Mammary epithelial cell (primary cell): ENCODE measurements at regions not wholly inside any gene's neighbourhood (a gene's known extent, or its start where the extent isn't known, plus 50 kb on each side); places are given as distances from the start of the nearest gene placed in this dataset.

ENCODE experiments used
- EZH2 ChIP-seq: IDR thresholded peaks from 2 replicates; pipeline ENCODE4 v1.6.1; 2012; ENCODE audit warnings: low read length, inconsistent platforms, borderline replicate concordance
- TF ChIP-seq, protein P1 (sequence below), 2 donors: IDR thresholded peaks in 1 of 2; conservative IDR thresholded peaks in 1 of 2; 2 replicates each; pipeline ENCODE4 v1.5.1; 2011 to 2012; ENCODE audit warnings: inconsistent platforms in 2 of 2, low read length in 2 of 2, mild to moderate bottlenecking in 2 of 2, control low read depth in 1 of 2, low read depth in 1 of 2; ENCODE audit not compliant: insufficient read depth in 1 of 2; ENCODE audit errors: extremely low read depth in 1 of 2

DNA sequence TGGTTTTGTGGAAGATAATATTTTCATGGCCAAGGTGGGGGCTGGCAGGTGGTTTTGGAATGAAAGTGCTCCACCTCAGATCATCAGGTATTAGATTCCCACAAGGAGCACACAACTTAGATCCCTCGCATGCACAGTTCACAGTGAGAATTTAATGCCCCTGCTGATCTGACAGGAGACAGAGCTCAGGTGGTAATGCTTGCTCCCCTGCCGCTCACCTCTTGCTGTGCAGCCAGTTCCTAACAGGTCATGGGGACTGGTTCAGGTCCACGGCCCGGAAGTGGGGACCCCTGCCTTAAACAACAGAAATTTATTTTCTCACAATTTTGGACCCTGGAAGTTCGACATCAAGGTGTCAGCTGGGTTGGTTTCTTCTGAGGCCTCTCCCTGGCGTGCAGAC is 668.7 kb upstream of the ZNF608 start:
- TF ChIP-seq, protein P1, sequence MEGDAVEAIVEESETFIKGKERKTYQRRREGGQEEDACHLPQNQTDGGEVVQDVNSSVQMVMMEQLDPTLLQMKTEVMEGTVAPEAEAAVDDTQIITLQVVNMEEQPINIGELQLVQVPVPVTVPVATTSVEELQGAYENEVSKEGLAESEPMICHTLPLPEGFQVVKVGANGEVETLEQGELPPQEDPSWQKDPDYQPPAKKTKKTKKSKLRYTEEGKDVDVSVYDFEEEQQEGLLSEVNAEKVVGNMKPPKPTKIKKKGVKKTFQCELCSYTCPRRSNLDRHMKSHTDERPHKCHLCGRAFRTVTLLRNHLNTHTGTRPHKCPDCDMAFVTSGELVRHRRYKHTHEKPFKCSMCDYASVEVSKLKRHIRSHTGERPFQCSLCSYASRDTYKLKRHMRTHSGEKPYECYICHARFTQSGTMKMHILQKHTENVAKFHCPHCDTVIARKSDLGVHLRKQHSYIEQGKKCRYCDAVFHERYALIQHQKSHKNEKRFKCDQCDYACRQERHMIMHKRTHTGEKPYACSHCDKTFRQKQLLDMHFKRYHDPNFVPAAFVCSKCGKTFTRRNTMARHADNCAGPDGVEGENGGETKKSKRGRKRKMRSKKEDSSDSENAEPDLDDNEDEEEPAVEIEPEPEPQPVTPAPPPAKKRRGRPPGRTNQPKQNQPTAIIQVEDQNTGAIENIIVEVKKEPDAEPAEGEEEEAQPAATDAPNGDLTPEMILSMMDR (conservative IDR thresholded peaks at IDR 0.05 in 1 of 2, IDR thresholded peaks at IDR 0.05 in 1 of 2; ENCODE audit: extremely low read depth in 1 of 2, insufficient read depth in 1 of 2, low read depth in 1 of 2, low read length in 2 of 2) = no peak
- TF ChIP-seq EZH2 = no peak
